WTC11 (cell line): ENCODE measurements at regions not wholly inside any gene's neighbourhood (a gene's known extent, or its start where the extent isn't known, plus 50 kb on each side); places are given as distances from the start of the nearest gene placed in this dataset.

ENCODE experiments used
- ATAC-seq: fragments of 200-7000 bp; cut with Tn5 transposase; 2 replicates; pipeline ENCODE4 v1.10.0; 2021; ENCODE audit warnings: mild to moderate bottlenecking, moderate library complexity
- CTCF ChIA-PET: fragments of 300-600 bp; sonication (Branson Sonifier 250); formaldehyde crosslinking; loops from one replicate; lab custom pipeline; 2021; ENCODE audit warnings: antibody characterized with exemption; lab: Charles Lee
- POLR2A ChIA-PET: fragments of 350-600 bp; sonication (Branson Sonifier 250); formaldehyde crosslinking; loops from one replicate; lab custom pipeline; 2021; ENCODE audit warnings: antibody characterized with exemption; lab: Charles Lee
- DNase-seq: peaks from one replicate; pipeline ENCODE4 v3.0.0; 2021; ENCODE audit warnings: low spot score
- H3K27ac Mint-ChIP-seq: 2 replicates; pipeline ENCODE4 v1.8.0; 2021; ENCODE audit warnings: mixed read lengths
- H3K27me3 Mint-ChIP-seq: 2 replicates; pipeline ENCODE4 v1.8.0; 2021; ENCODE audit warnings: low read depth, mild to moderate bottlenecking, moderate library complexity, mixed read lengths
- H3K36me3 Mint-ChIP-seq: 2 replicates; pipeline ENCODE4 v1.8.0; 2021; ENCODE audit warnings: mixed read lengths
- H3K4me1 Mint-ChIP-seq: 2 replicates; pipeline ENCODE4 v1.8.0; 2022; ENCODE audit warnings: mixed read lengths
- H3K4me3 Mint-ChIP-seq: 2 replicates; pipeline ENCODE4 v1.8.0; 2021; ENCODE audit warnings: mild to moderate bottlenecking, moderate library complexity, mixed read lengths
- H3K9me3 Mint-ChIP-seq: 2 replicates; pipeline ENCODE4 v1.8.0; 2021; ENCODE audit warnings: mixed read lengths
- ATF1 ChIP-seq: sonication (generic); formaldehyde crosslinking; IDR thresholded peaks from 2 replicates; pipeline ENCODE4 v1.8.1; 2023; ENCODE audit warnings: mild to moderate bottlenecking, moderate library complexity, missing genetic modification reagents
- FOXJ3 ChIP-seq: sonication (generic); formaldehyde crosslinking; IDR thresholded peaks from 2 replicates; pipeline ENCODE4 v1.9.0; 2021; ENCODE audit warnings: missing genetic modification reagents, mild to moderate bottlenecking, borderline replicate concordance
- FOXK1 ChIP-seq: sonication (generic); formaldehyde crosslinking; IDR thresholded peaks from 2 replicates; pipeline ENCODE4 v1.8.0; 2022; ENCODE audit warnings: mild to moderate bottlenecking, moderate library complexity, missing genetic modification reagents
- FOXP1 ChIP-seq: sonication (generic); formaldehyde crosslinking; IDR thresholded peaks from 2 replicates; pipeline ENCODE4 v1.8.0; 2022; ENCODE audit warnings: missing genetic modification reagents, mild to moderate bottlenecking, moderate library complexity, borderline replicate concordance
- GTF2I ChIP-seq: fragments of 250-450 bp; sonication (Bioruptor Pico); conservative IDR thresholded peaks from 2 replicates; pipeline ENCODE4 v1.4.0; 2021; ENCODE audit warnings: mild to moderate bottlenecking
- IRF2 ChIP-seq: sonication (generic); formaldehyde crosslinking; IDR thresholded peaks from 2 replicates; pipeline ENCODE4 v1.8.0; 2022; ENCODE audit warnings: low read depth, missing genetic modification reagents, borderline replicate concordance
- JUN ChIP-seq: sonication (generic); formaldehyde crosslinking; IDR thresholded peaks from 2 replicates; pipeline ENCODE4 v1.8.0; 2023; ENCODE audit warnings: mild to moderate bottlenecking, missing genetic modification reagents
- NFYB ChIP-seq: sonication (generic); formaldehyde crosslinking; conservative IDR thresholded peaks from 2 replicates; pipeline ENCODE4 v1.8.0; 2022; ENCODE audit warnings: low read depth, missing genetic modification reagents
- NR2C2 ChIP-seq: sonication (generic); formaldehyde crosslinking; IDR thresholded peaks from 2 replicates; pipeline ENCODE4 v1.8.0; 2022; ENCODE audit warnings: mild to moderate bottlenecking, missing genetic modification reagents
- NR3C1 ChIP-seq: sonication (generic); formaldehyde crosslinking; conservative IDR thresholded peaks from 2 replicates; pipeline ENCODE4 v1.8.1; 2023; ENCODE audit warnings: low read depth, mild to moderate bottlenecking, missing genetic modification reagents
- OVOL2 ChIP-seq: fragments of 250-450 bp; sonication (Bioruptor Pico); IDR thresholded peaks from 2 replicates; pipeline ENCODE4 v1.9.0; 2021; ENCODE audit warnings: mild to moderate bottlenecking, borderline replicate concordance
- RELA ChIP-seq: sonication (generic); formaldehyde crosslinking; IDR thresholded peaks from 2 replicates; pipeline ENCODE4 v1.8.1; 2022; ENCODE audit warnings: missing genetic modification reagents, mild to moderate bottlenecking, borderline replicate concordance
- SOX15 ChIP-seq: fragments of 250-450 bp; sonication (Bioruptor Pico); IDR thresholded peaks from 2 replicates; pipeline ENCODE4 v1.9.0; 2021; ENCODE audit warnings: mild to moderate bottlenecking
- SP1 ChIP-seq: sonication (generic); formaldehyde crosslinking; conservative IDR thresholded peaks from 2 replicates; pipeline ENCODE4 v1.8.1; 2022; ENCODE audit warnings: missing genetic modification reagents
- TEAD1 ChIP-seq: sonication (generic); formaldehyde crosslinking; IDR thresholded peaks from 2 replicates; pipeline ENCODE4 v1.8.0; 2022; ENCODE audit warnings: mild to moderate bottlenecking, missing genetic modification reagents
- TEAD4 ChIP-seq: sonication (generic); formaldehyde crosslinking; IDR thresholded peaks from 2 replicates; pipeline ENCODE4 v1.8.0; 2022; ENCODE audit warnings: mild to moderate bottlenecking, missing genetic modification reagents
- TP53 ChIP-seq: sonication (generic); formaldehyde crosslinking; IDR thresholded peaks from 2 replicates; pipeline ENCODE4 v1.8.1; 2023; ENCODE audit warnings: mild to moderate bottlenecking, missing genetic modification reagents
- ZBTB21 ChIP-seq: sonication (generic); formaldehyde crosslinking; IDR thresholded peaks from 2 replicates; pipeline ENCODE4 v1.8.1; 2023; ENCODE audit warnings: mild to moderate bottlenecking, missing genetic modification reagents, borderline replicate concordance
- ZNF138 ChIP-seq: sonication (generic); formaldehyde crosslinking; conservative IDR thresholded peaks from 2 replicates; pipeline ENCODE4 v1.8.1; 2022; ENCODE audit warnings: mild to moderate bottlenecking, moderate library complexity, missing genetic modification reagents
- ZNF232 ChIP-seq: sonication (generic); formaldehyde crosslinking; IDR thresholded peaks from 2 replicates; pipeline ENCODE4 v1.8.0; 2022; ENCODE audit warnings: mild to moderate bottlenecking, missing genetic modification reagents
- ZNF317 ChIP-seq: sonication (generic); formaldehyde crosslinking; IDR thresholded peaks from 2 replicates; pipeline ENCODE4 v1.8.1; 2023; ENCODE audit warnings: low read depth, mild to moderate bottlenecking, moderate library complexity, missing genetic modification reagents, borderline replicate concordance
- ZNF423 ChIP-seq: fragments of 250-450 bp; sonication (Bioruptor Pico); IDR thresholded peaks from 2 replicates; pipeline ENCODE4 v2.1.2; 2022; ENCODE audit warnings: mild to moderate bottlenecking, moderate library complexity
- TF ChIP-seq, protein P1 (sequence below): sonication (generic); formaldehyde crosslinking; IDR thresholded peaks from 2 replicates; pipeline ENCODE4 v1.8.1; 2023; ENCODE audit warnings: mild to moderate bottlenecking, missing genetic modification reagents, moderate library complexity
- TF ChIP-seq, protein P2 (sequence below): sonication (generic); formaldehyde crosslinking; IDR thresholded peaks from 2 replicates; pipeline ENCODE4 v1.8.1; 2023; ENCODE audit warnings: mild to moderate bottlenecking, moderate library complexity, missing genetic modification reagents
- TF ChIP-seq, protein P3 (sequence below): fragments of 250-450 bp; sonication (Bioruptor Pico); IDR thresholded peaks from 2 replicates; pipeline ENCODE4 v1.9.0; 2021; ENCODE audit warnings: moderate library complexity, mild to moderate bottlenecking, inconsistent platforms, borderline replicate concordance
- TF ChIP-seq, protein P4 (sequence below): sonication (generic); formaldehyde crosslinking; IDR thresholded peaks from 2 replicates; pipeline ENCODE4 v1.8.0; 2022; ENCODE audit warnings: mild to moderate bottlenecking, missing genetic modification reagents
- TF ChIP-seq, protein P5 (sequence below): sonication (generic); formaldehyde crosslinking; IDR thresholded peaks from 2 replicates; pipeline ENCODE4 v1.8.1; 2022; ENCODE audit warnings: missing genetic modification reagents, borderline replicate concordance
- TF ChIP-seq, protein P6 (sequence below): fragments of 250-450 bp; sonication (Bioruptor Pico); conservative IDR thresholded peaks from 2 replicates; pipeline ENCODE4 v1.9.0; 2021; ENCODE audit warnings: mild to moderate bottlenecking

DNA sequence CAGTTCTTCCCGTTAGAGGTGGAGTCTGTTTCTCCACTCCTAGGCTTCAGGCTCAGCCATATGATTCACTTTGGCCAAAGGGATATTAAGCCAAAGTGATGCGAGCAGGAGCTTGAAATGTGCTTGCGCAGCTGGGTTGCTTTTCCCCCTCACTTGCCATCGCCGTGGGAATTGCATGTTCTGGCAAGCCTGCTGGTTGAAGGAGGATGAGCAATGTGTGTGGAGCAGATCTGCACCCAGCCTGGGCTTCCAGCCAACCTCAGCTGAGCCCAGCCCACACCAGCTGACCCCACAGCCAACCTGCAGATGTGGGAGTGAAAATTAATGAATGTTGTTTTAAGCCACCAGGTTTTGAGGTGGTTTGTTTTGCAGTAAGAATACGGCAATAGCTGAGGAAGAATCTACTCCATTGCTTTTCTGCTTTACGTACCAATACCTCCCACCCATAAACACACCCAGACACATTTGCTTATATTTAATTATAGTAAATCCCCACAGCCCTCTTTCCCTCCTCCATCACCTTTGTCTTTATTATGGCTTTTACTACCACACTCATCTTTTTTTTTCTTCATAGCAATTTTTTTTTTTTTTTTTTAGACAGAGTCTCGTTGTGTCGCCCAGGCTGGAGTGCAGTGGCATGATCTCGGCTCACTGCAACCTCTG is 132.8 kb upstream of the FUNDC1 start:
- ChIA-PET CTCF (no interaction called here), POLR2A (no interaction called here)
- H3K9me3 Mint-ChIP-seq: no peaks in the 10 kb centered on the region
- no peak for TF ChIP-seq ZNF232 (CRISPR knock-in tag)
- TF ChIP-seq ZNF138 (CRISPR knock-in tag): no peak
- TF ChIP-seq ATF1 (CRISPR knock-in tag): no peak
- TF ChIP-seq NR2C2 (CRISPR knock-in tag): no peak
- no peak for TF ChIP-seq ZBTB21
- no peak for TF ChIP-seq TEAD4 (CRISPR knock-in tag)
- no peak for TF ChIP-seq TEAD1 (CRISPR knock-in tag)
- no peak for TF ChIP-seq ZNF317 (CRISPR knock-in tag)
- TF ChIP-seq, protein P1, sequence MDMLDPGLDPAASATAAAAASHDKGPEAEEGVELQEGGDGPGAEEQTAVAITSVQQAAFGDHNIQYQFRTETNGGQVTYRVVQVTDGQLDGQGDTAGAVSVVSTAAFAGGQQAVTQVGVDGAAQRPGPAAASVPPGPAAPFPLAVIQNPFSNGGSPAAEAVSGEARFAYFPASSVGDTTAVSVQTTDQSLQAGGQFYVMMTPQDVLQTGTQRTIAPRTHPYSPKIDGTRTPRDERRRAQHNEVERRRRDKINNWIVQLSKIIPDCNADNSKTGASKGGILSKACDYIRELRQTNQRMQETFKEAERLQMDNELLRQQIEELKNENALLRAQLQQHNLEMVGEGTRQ (CRISPR knock-in tag): no peak
- no peak for TF ChIP-seq FOXJ3 (CRISPR knock-in tag)
- TF ChIP-seq SOX15: no peak
- TF ChIP-seq, protein P2, sequence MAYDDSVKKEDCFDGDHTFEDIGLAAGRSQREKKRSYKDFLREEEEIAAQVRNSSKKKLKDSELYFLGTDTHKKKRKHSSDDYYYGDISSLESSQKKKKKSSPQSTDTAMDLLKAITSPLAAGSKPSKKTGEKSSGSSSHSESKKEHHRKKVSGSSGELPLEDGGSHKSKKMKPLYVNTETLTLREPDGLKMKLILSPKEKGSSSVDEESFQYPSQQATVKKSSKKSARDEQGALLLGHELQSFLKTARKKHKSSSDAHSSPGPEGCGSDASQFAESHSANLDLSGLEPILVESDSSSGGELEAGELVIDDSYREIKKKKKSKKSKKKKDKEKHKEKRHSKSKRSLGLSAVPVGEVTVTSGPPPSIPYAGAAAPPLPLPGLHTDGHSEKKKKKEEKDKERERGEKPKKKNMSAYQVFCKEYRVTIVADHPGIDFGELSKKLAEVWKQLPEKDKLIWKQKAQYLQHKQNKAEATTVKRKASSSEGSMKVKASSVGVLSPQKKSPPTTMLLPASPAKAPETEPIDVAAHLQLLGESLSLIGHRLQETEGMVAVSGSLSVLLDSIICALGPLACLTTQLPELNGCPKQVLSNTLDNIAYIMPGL (CRISPR knock-in tag): no peak
- TF ChIP-seq FOXK1 (CRISPR knock-in tag): no peak
- no peak for TF ChIP-seq ZNF423 (CRISPR knock-in tag)
- no peak for TF ChIP-seq JUN (CRISPR knock-in tag)
- H3K27ac Mint-ChIP-seq: no peak overlapping the region
- no peaks in the 10 kb centered on the region for H3K36me3 Mint-ChIP-seq
- no peaks in the 10 kb centered on the region; the same call in 1 of the 2 replicates for H3K4me1 Mint-ChIP-seq
- no peaks in the 10 kb centered on the region for H3K27me3 Mint-ChIP-seq
- no peak for ATAC-seq
- DNase-seq: no peak
- H3K4me3 Mint-ChIP-seq: no peak overlapping the region

DNA sequence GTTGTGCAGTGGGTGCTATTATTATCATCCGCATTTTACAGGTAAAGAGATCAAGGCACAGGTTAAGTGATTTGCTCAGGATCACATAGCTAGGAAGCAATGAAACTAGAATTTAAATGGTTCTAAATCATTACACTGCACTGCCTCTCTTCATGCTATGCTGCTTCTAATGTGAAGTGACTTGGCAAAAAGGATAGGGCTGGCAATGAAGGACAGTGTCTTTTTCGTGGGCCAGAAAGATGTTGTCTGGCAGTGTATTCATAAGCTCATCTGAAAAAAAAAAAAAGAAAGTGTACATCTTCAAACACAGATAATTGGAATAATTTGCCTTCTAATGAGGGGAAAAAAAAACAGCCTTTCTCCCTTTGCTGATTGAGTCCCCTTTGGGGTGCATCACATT is 132.2 kb upstream of the FUNDC1 start:
- no peak overlapping the region for H3K4me3 Mint-ChIP-seq
- CTCF ChIA-PET: no interaction called here
- no peaks in the 10 kb centered on the region for H3K9me3 Mint-ChIP-seq
- ATAC-seq (no peak), DNase-seq (no peak)
- no peaks in the 10 kb centered on the region for H3K36me3 Mint-ChIP-seq
- TF ChIP-seq GTF2I (CRISPR knock-in tag) (no peak), NFYB (no peak), NR3C1 (CRISPR knock-in tag) (no peak), FOXP1 (CRISPR knock-in tag) (no peak), OVOL2 (no peak), TP53 (CRISPR knock-in tag) (no peak), ATF1 (CRISPR knock-in tag) (no peak), TEAD4 (CRISPR knock-in tag) (no peak), RELA (CRISPR knock-in tag) (no peak), JUN (CRISPR knock-in tag) (no peak), SP1 (no peak), IRF2 (CRISPR knock-in tag) (no peak), SOX15 (no peak), ZNF138 (CRISPR knock-in tag) (no peak)
- TF ChIP-seq, protein P3, sequence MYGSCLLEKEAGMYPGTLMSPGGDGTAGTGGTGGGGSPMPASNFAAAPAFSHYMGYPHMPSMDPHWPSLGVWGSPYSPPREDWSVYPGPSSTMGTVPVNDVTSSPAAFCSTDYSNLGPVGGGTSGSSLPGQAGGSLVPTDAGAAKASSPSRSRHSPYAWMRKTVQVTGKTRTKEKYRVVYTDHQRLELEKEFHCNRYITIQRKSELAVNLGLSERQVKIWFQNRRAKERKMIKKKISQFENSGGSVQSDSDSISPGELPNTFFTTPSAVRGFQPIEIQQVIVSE (CRISPR knock-in tag): no peak
- TF ChIP-seq, protein P4, sequence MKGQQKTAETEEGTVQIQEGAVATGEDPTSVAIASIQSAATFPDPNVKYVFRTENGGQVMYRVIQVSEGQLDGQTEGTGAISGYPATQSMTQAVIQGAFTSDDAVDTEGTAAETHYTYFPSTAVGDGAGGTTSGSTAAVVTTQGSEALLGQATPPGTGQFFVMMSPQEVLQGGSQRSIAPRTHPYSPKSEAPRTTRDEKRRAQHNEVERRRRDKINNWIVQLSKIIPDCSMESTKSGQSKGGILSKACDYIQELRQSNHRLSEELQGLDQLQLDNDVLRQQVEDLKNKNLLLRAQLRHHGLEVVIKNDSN (CRISPR knock-in tag): no peak
- TF ChIP-seq, protein P5, sequence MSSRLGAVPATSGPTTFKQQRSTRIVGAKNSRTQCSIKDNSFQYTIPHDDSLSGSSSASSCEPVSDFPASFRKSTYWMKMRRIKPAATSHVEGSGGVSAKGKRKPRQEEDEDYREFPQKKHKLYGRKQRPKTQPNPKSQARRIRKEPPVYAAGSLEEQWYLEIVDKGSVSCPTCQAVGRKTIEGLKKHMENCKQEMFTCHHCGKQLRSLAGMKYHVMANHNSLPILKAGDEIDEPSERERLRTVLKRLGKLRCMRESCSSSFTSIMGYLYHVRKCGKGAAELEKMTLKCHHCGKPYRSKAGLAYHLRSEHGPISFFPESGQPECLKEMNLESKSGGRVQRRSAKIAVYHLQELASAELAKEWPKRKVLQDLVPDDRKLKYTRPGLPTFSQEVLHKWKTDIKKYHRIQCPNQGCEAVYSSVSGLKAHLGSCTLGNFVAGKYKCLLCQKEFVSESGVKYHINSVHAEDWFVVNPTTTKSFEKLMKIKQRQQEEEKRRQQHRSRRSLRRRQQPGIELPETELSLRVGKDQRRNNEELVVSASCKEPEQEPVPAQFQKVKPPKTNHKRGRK (CRISPR knock-in tag): no peak
- TF ChIP-seq, protein P6, sequence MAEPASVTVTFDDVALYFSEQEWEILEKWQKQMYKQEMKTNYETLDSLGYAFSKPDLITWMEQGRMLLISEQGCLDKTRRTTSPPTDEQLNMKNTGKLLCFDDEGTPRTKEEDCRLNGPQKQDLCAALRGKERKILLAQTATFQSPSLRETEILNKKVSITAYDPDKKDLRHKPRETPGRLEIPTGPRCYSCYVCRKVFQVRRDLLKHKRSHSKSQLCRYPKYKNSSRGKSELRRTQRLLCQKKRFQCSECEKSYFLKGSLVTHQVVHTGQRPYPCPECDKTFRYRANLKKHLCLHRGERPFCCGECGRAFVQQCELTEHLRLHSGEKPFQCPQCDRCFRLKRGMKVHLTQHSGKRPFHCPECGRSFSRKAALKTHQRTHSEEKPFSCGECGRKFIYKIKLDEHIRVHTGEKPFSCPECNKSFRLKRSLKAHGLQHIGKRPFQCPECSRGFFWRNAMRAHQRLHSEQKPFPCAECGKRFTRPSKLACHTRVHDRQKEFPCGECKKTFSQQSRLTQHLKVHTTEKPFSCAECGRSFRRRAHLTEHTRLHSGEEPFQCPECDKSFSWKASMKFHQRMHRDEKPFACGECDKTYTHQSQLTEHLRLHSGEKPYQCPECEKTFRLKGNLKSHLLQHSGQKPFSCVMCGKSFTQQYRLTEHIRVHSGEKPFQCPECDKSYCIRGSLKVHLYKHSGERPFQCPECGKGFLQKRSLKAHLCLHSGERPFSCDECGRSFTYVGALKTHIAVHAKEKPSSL: no peak
- no peak overlapping the region for H3K27ac Mint-ChIP-seq
- no peaks in the 10 kb centered on the region for H3K27me3 Mint-ChIP-seq
- POLR2A ChIA-PET: no interaction called here
- no peaks in the 10 kb centered on the region; the same call in 1 of the 2 replicates for H3K4me1 Mint-ChIP-seq
